GM21786 (cell line): ENCODE measurements at regions not wholly inside any gene's neighbourhood (a gene's known extent, or its start where the extent isn't known, plus 50 kb on each side); places are given as distances from the start of the nearest gene placed in this dataset.

ENCODE experiments used
- ATAC-seq: cut with Tn5 transposase; IDR thresholded peaks from one replicate; pipeline ENCODE4 v1.9.1; 2021; ENCODE audit not compliant: unreplicated experiment

DNA sequence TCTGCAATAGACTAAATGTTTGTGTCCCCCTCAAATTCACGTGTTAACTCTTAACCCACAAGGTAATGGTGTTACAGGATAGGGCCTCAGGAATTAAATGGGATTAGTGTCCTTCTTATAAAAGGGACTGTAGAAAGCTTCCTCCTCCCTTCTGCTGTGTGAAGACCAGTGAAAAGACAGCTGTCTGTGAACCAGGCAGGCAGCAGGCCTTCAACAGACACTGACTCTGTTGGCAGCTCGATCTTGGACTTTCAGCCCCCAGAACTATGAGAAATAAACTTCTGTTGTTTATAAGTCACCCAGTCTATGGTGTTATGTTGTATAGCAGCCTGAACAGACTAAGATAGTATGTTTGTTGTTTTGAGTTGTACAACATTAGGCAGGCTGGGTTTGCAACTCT lies 208.1 kb downstream of the GBA3 start:
- no peak for ATAC-seq

DNA sequence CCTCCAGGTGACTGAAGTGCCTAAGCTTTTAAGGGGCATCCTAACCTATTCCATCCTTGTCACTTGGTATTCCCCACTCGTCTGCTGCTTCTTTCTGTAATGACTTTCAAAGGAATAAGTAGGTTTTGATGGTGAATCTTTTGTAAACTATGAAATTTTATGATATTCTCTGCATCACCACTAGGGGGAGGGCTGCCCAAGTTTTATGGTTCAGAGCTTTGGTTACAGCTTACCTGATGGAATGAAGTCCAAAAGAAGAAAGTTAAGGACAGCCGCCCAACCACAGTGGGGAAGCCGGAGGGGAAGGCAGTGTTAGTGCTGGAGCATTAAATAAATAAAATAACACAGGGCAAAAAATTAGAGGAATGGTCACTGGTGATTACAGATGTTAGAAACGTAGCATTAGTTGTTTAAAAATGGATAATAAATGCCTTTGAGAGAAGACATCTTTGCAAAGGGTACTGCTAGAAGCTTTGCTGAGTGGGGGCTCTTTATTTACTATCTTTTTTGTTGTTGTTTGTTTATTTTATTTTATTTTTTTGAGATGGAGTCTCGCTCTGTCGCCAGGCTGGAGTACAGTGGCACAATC lies 204.9 kb downstream of the GBA3 start:
- peak; percentile 61 for ATAC-seq

DNA sequence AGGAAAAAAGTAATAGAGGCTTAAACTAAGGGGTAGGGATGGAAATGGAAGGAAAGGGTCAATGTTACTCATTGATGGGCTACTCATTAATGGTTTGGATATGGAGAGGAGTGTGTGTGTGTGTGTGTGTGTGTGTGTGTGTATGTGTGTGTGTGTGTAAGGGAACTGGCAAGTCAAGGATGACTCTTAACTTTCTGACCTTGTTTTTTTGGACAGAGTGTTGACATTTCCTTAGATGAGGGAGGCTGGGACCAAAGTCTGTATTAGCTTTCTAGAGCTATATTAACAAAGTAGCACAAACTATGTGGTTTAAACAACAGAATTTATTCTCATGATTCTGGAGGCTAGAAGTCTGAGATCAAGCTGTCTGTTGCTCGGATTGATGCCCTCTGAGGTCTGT lies 202.7 kb downstream of the GBA3 start:
- ATAC-seq, result no peak

DNA sequence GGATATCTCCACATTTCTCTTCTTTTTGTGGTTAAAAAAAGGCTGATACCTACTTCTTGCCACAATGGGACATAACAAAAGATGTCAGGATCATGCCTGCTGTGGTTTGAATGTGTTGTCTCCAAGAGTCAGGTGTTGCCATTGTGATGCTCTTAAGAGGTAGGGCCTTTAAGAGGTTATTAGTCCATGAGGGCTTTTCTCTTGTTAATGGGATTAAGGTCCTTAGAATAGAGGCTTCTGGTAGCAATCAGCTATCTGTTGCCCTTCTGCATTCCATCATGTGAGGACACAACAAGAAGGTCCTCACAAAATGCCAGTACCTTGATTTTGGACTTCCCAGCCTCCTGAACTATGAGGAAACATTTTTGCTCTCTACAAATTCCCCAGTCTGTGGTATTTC lies 191.4 kb downstream of the GBA3 start:
- ATAC-seq, result no peak

GRCh38 chr4:22881411-22881810 lies 188.7 kb downstream of the GBA3 start:
- ATAC-seq, result no peak

GRCh38 chr4:22877486-22878052 lies 184.8 kb downstream of the GBA3 start:
- no peak for ATAC-seq

DNA sequence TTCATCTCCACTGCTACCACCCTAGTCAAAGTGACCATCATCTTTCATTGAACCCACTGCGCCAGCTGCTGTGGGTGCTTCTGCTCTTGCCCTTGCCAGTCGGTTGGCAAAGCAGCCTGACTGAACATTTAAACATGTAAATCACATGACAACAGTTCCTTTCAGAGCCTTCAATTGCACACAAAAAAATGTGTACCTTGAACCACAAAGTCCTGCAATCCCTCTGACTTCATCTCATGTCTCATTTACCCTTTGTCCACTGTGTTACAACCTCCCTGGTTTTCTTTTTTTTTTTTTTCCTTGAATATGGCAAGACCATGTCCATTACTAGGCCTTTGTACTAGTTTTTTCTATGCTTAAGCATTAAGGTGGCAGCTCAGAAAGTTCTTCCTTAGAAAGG lies 183.5 kb downstream of the GBA3 start:
- no peak for ATAC-seq

DNA sequence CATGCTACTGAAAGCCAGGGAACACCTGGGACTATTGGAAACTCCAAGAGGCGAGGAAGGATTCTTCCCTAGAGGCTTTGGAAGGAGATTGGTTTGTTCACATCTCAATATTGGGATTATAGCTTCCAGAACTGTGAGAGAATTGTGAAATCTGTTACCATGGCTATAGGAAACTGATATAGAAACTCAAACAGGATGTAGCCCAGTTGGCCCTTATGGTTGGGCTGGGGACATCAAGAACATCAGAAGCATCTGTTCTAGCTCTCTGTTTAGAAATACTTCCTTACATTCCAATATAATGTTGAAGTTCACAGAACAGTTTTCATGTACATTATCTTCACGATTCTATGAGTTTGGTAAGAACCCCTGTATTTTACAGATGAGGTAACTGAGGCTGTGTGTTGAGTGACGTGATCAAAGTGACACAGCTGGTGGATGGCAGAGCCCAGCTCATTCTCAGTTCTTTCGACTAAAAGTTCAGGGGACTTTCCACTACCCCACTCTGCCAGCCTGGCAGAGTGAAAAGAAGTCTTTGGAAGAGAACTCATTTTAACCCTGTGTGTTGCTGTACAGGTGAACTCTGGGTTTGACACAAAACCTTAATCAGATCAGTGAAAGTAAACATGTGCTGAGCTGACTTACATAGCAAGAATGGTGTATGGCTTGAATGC lies 183.0 kb downstream of the GBA3 start:
- no peak for ATAC-seq

- ATAC-seq, result no peak
These were observed 181.7 kb downstream of the GBA3 start for GRCh38 chr4:22874334-22874912.

GRCh38 chr4:22873899-22874298 lies 181.2 kb downstream of the GBA3 start:
- ATAC-seq, result no peak

GRCh38 chr4:22870847-22871449 lies 178.2 kb downstream of the GBA3 start:
- no peak for ATAC-seq

DNA sequence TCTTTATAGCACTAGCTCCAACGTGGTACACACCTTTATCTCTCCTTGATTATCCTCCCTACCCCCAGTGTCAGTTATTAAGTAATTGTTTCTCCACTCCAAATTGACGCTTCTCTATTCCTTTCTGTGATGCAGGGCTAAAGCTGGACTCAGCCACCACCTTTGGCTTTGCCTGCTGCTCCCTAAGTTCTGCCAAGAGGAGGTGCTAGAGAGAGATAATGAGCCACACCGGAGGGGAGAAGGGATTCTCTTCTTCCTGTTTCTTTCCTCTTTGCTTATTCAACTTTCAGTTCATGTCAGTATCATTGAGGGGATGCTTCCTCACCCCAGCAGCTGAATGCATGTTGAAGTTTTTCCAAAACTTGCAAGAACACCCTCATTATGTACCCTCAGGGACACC lies 176.5 kb downstream of the GBA3 start:
- ATAC-seq, result no peak
